Suprapubic skin (tissue), 3 donors: ENCODE measurements at regions not wholly inside any gene's neighbourhood (a gene's known extent, or its start where the extent isn't known, plus 50 kb on each side); places are given as distances from the start of the nearest gene placed in this dataset.

ENCODE experiments used
- CTCF ChIP-seq, 2 donors: fragments of 200-600 bp in 1 of 2; fragments of 450-650 bp in 1 of 2; sonication (generic) in 1 of 2; IDR thresholded peaks; one replicate each; pipeline ENCODE4 v1.5.1; 2016 to 2019; ENCODE audit warnings: antibody characterized with exemption in 2 of 2, mild to moderate bottlenecking in 1 of 2, moderate library complexity in 1 of 2
- EP300 ChIP-seq: sonication (generic); formaldehyde crosslinking; IDR thresholded peaks from one replicate; pipeline ENCODE4 v1.6.1; 2017; ENCODE audit warnings: antibody characterized with exemption
- POLR2A ChIP-seq, 2 donors: fragments of 450-650 bp; IDR thresholded peaks; one replicate each; pipeline ENCODE4 v1.6.1; 2017; ENCODE audit warnings: antibody characterized with exemption in 2 of 2, mild to moderate bottlenecking in 2 of 2, moderate library complexity in 2 of 2

GRCh38 chr13:72165276-72165675 lies 298.3 kb upstream of the DACH1 start:
- no peak for TF ChIP-seq EP300
- TF ChIP-seq CTCF (IDR thresholded peaks at IDR 0.05) = no peak
- no peak for TF ChIP-seq POLR2A (IDR thresholded peaks at IDR 0.05)
